Trophoblast cell (in vitro differentiated cells and primary cell): ENCODE measurements at regions not wholly inside any gene's neighbourhood (a gene's known extent, or its start where the extent isn't known, plus 50 kb on each side); places are given as distances from the start of the nearest gene placed in this dataset.

Experiments used
- DNase-seq, 2 donors: peaks; one replicate each; pipeline ENCODE4 v3.0.0-alpha.2; 2016
- H2AFZ ChIP-seq: 2 replicates; pipeline ENCODE4 v1.6.1; 2013; ENCODE audit warnings: low read length, moderate library complexity, mild to moderate bottlenecking; ENCODE audit not compliant: insufficient read depth, poor library complexity
- H2AK5ac ChIP-seq: 2 replicates; pipeline ENCODE4 v1.6.1; 2013; ENCODE audit warnings: mild to moderate bottlenecking, low read length
- H2BK120ac ChIP-seq: 2 replicates; pipeline ENCODE4 v1.6.1; 2013; ENCODE audit warnings: low read length, mild to moderate bottlenecking, moderate library complexity; ENCODE audit not compliant: insufficient read depth, poor library complexity
- H2BK12ac ChIP-seq: 2 replicates; pipeline ENCODE4 v1.6.1; 2013; ENCODE audit warnings: mild to moderate bottlenecking, low read length, moderate library complexity
- H2BK5ac ChIP-seq: 2 replicates; pipeline ENCODE4 v1.6.1; 2013; ENCODE audit warnings: low read length, low read depth, moderate library complexity, mild to moderate bottlenecking; ENCODE audit not compliant: poor library complexity
- H3K14ac ChIP-seq: 2 replicates; pipeline ENCODE4 v1.6.1; 2013; ENCODE audit warnings: mild to moderate bottlenecking, low read length
- H3K18ac ChIP-seq: 2 replicates; pipeline ENCODE4 v1.6.1; 2013; ENCODE audit warnings: mild to moderate bottlenecking, low read length
- H3K23ac ChIP-seq: 2 replicates; pipeline ENCODE4 v1.6.1; 2013; ENCODE audit warnings: low read length
- H3K27ac ChIP-seq: 2 replicates; pipeline ENCODE4 v1.5.1; 2013; ENCODE audit warnings: low read depth, mild to moderate bottlenecking, inconsistent platforms, low read length, moderate library complexity
- H3K27me3 ChIP-seq: 2 replicates; pipeline ENCODE4 v1.6.1; 2013; ENCODE audit warnings: inconsistent platforms, mild to moderate bottlenecking, low read length, moderate library complexity; ENCODE audit not compliant: insufficient read depth
- H3K36me3 ChIP-seq, 2 experiments: 1 replicate in 1 of 2; 2 replicates in 1 of 2; pipeline ENCODE4 v1.6.1; 2013; ENCODE audit warnings: low read length in 2 of 2, mild to moderate bottlenecking in 2 of 2, moderate library complexity in 1 of 2; ENCODE audit not compliant: insufficient read depth in 2 of 2, control insufficient read depth in 1 of 2
- H3K4ac ChIP-seq: 2 replicates; pipeline ENCODE4 v1.6.1; 2013; ENCODE audit warnings: low read depth, mild to moderate bottlenecking, low read length, moderate library complexity
- H3K4me1 ChIP-seq, 2 experiments: 1 replicate in 1 of 2; 2 replicates in 1 of 2; pipeline ENCODE4 v1.6.1; 2013; ENCODE audit warnings: low read length in 2 of 2, mild to moderate bottlenecking in 2 of 2, moderate library complexity in 1 of 2; ENCODE audit not compliant: insufficient read depth in 2 of 2, control insufficient read depth in 1 of 2
- H3K4me2 ChIP-seq: 2 replicates; pipeline ENCODE4 v1.6.1; 2013; ENCODE audit warnings: inconsistent platforms, mild to moderate bottlenecking, low read length, moderate library complexity
- H3K4me3 ChIP-seq: 2 replicates; pipeline ENCODE4 v1.5.1; 2013; ENCODE audit warnings: mild to moderate bottlenecking, low read depth, low read length, inconsistent platforms
- H3K79me1 ChIP-seq: one replicate; pipeline ENCODE4 v1.6.1; 2013; ENCODE audit warnings: low read length
- H3K79me2 ChIP-seq: 2 replicates; pipeline ENCODE4 v1.6.1; 2013; ENCODE audit warnings: low read length, mild to moderate bottlenecking; ENCODE audit not compliant: control insufficient read depth, insufficient read depth, poor library complexity
- H3K9ac ChIP-seq: 2 replicates; pipeline ENCODE4 v1.6.1; 2013; ENCODE audit warnings: mild to moderate bottlenecking, low read length
- H3K9me3 ChIP-seq: 2 replicates; pipeline ENCODE4 v1.6.1; 2013; ENCODE audit warnings: low read depth, mild to moderate bottlenecking, control low read depth, inconsistent platforms, low read length; ENCODE audit not compliant: insufficient read depth
- H4K12ac ChIP-seq: 2 replicates; pipeline ENCODE4 v1.6.1; 2013; ENCODE audit warnings: low read depth, mild to moderate bottlenecking, low read length, moderate library complexity
- H4K8ac ChIP-seq: 2 replicates; pipeline ENCODE4 v1.6.1; 2013; ENCODE audit warnings: low read depth, mild to moderate bottlenecking, low read length, moderate library complexity
- H4K91ac ChIP-seq: one replicate; pipeline ENCODE4 v1.6.1; 2013; ENCODE audit warnings: low read depth, mild to moderate bottlenecking, low read length, moderate library complexity
- WGBS: extraction: QIAGEN DNeasy Blood & Tissue Kit; methylation state at CpG from one replicate; pipeline ENCODE4 v1.1.7; 2013; ENCODE audit warnings: missing lambda C conversion rate; ENCODE audit not compliant: insufficient read length, insufficient coverage; ENCODE audit errors: extremely low coverage; 5-methylcytosine and 5-hydroxymethylcytosine counted together

GRCh38 chr1:5345556-5345955 is 646.7 kb downstream of the NPHP4 start:
- Histone ChIP-seq H2BK120ac (no peak overlapping the region), H3K14ac (no peak overlapping the region), H3K36me3 (no peaks in the 10 kb centered on the region), H2BK12ac (no peak overlapping the region), H3K9me3 (peaks cover 4% of the 10 kb centered on the region), H3K9ac (no peak overlapping the region), H3K4me1 (no peaks in the 10 kb centered on the region), H4K12ac (no peak overlapping the region), H3K79me1 (no peaks in the 10 kb centered on the region), H3K27me3 (no peaks in the 10 kb centered on the region), H3K4ac (no peak overlapping the region), H4K8ac (no peak overlapping the region), H4K91ac (no peak overlapping the region), H3K18ac (no peak overlapping the region), H3K4me2 (no peak overlapping the region), H2AK5ac (no peak overlapping the region), H2AFZ (no peak overlapping the region), H3K79me2 (no peaks in the 10 kb centered on the region), H3K23ac (no peak overlapping the region), H3K4me3 (no peak overlapping the region), H2BK5ac (no peak overlapping the region), H3K27ac (no peak overlapping the region)
- no CpG with 5 or more reads among the region's 8 CpGs for WGBS
- DNase-seq: no peak

- Histone ChIP-seq H3K79me1 (no peaks in the 10 kb centered on the region), H3K27me3 (no peaks in the 10 kb centered on the region), H4K91ac (no peak overlapping the region), H3K18ac (no peak overlapping the region), H2BK12ac (no peak overlapping the region), H3K79me2 (no peaks in the 10 kb centered on the region), H3K9me3 (no peaks in the 10 kb centered on the region), H3K4me1 (no peaks in the 10 kb centered on the region), H4K12ac (no peak overlapping the region), H3K4me2 (no peak overlapping the region), H2AK5ac (no peak overlapping the region), H3K36me3 (no peaks in the 10 kb centered on the region), H2BK120ac (no peak overlapping the region), H3K4me3 (no peak overlapping the region), H3K9ac (no peak overlapping the region), H3K27ac (no peak overlapping the region), H4K8ac (no peak overlapping the region), H3K23ac (no peak overlapping the region), H2AFZ (no peak overlapping the region), H2BK5ac (no peak overlapping the region), H3K14ac (no peak overlapping the region), H3K4ac (no peak overlapping the region)
- no CpG with 5 or more reads among the region's 10 CpGs for WGBS
- no peak for DNase-seq
These were observed 648.8 kb downstream of the NPHP4 start for GRCh38 chr1:5343256-5344020.

- no peak overlapping the region for H3K4me3 ChIP-seq
- H3K18ac ChIP-seq: no peak overlapping the region
- H3K4ac ChIP-seq: no peak overlapping the region
- no peak overlapping the region for H4K8ac ChIP-seq
- no peak overlapping the region for H2BK5ac ChIP-seq
- H4K91ac ChIP-seq: no peak overlapping the region
- no peaks in the 10 kb centered on the region for H3K9me3 ChIP-seq
- H3K9ac ChIP-seq: no peak overlapping the region
- no peak overlapping the region for H2AK5ac ChIP-seq
- no peaks in the 10 kb centered on the region for H3K4me1 ChIP-seq
- no peaks in the 10 kb centered on the region for H3K79me2 ChIP-seq
- no peaks in the 10 kb centered on the region for H3K79me1 ChIP-seq
- H2BK120ac ChIP-seq: no peak overlapping the region
- no peak overlapping the region for H4K12ac ChIP-seq
- H3K23ac ChIP-seq: no peak overlapping the region
- H3K27ac ChIP-seq: no peak overlapping the region
- no peak overlapping the region for H2BK12ac ChIP-seq
- H3K36me3 ChIP-seq: no peaks in the 10 kb centered on the region
- WGBS: no CpG with 5 or more reads among the region's 11 CpGs
- no peak overlapping the region for H3K14ac ChIP-seq
- no peak for DNase-seq
- H3K4me2 ChIP-seq: no peak overlapping the region
- H3K27me3 ChIP-seq: no peaks in the 10 kb centered on the region
- no peak overlapping the region for H2AFZ ChIP-seq
These were observed 649.4 kb downstream of the NPHP4 start for GRCh38 chr1:5342830-5343229.

- no peak overlapping the region for H2AFZ ChIP-seq
- no peak for DNase-seq
- H3K27me3 ChIP-seq: no peaks in the 10 kb centered on the region
- H3K36me3 ChIP-seq: no peaks in the 10 kb centered on the region
- no peaks in the 10 kb centered on the region for H3K79me2 ChIP-seq
- H3K18ac ChIP-seq: no peak overlapping the region
- H4K8ac ChIP-seq: no peak overlapping the region
- H3K4me3 ChIP-seq: no peak overlapping the region
- H3K9me3 ChIP-seq: no peaks in the 10 kb centered on the region
- H3K9ac ChIP-seq: no peak overlapping the region
- H3K23ac ChIP-seq: no peak overlapping the region
- no peak overlapping the region for H3K14ac ChIP-seq
- no peak overlapping the region for H4K91ac ChIP-seq
- H3K27ac ChIP-seq: no peak overlapping the region
- H4K12ac ChIP-seq: no peak overlapping the region
- H3K79me1 ChIP-seq: no peaks in the 10 kb centered on the region
- H2AK5ac ChIP-seq: no peak overlapping the region
- no peaks in the 10 kb centered on the region for H3K4me1 ChIP-seq
- H2BK5ac ChIP-seq: no peak overlapping the region
- no peak overlapping the region for H2BK12ac ChIP-seq
- H3K4me2 ChIP-seq: no peak overlapping the region
- WGBS: no CpG with 5 or more reads among the region's 8 CpGs
- H2BK120ac ChIP-seq: no peak overlapping the region
- H3K4ac ChIP-seq: no peak overlapping the region
These were observed 650.1 kb downstream of the NPHP4 start for GRCh38 chr1:5342172-5342571.
